CD4-positive, alpha-beta T cell (primary cell): ENCODE measurements at regions not wholly inside any gene's neighbourhood (a gene's known extent, or its start where the extent isn't known, plus 50 kb on each side); places are given as distances from the start of the nearest gene placed in this dataset.

Experiments
- ATAC-seq: fragments of 200-7000 bp; cut with Tn5 transposase; one replicate; pipeline ENCODE4 v1.10.0; 2022; ENCODE audit warnings: mild to moderate bottlenecking; ENCODE audit not compliant: poor library complexity
- CTCF ChIA-PET: fragments of 350-600 bp; sonication (Branson Sonifier 250); formaldehyde crosslinking; loops from one replicate; lab custom pipeline; 2021; ENCODE audit warnings: antibody characterized with exemption, inconsistent platforms; lab: Charles Lee
- POLR2A ChIA-PET: fragments of 350-600 bp; sonication (Branson Sonifier 250); formaldehyde crosslinking; loops from one replicate; lab custom pipeline; 2021; ENCODE audit warnings: antibody characterized with exemption, inconsistent platforms; lab: Charles Lee
- DNase-seq, 14 experiments: peaks; one replicate each; pipeline ENCODE4 v3.0.0-alpha.2; 2013 to 2020; ENCODE audit warnings: mixed read lengths in 2 of 14
- H3K27ac ChIP-seq, 2 donors: one replicate each; pipeline versions ENCODE4 v1.5.1 to v1.7.0; 2013; ENCODE audit warnings: low read length in 2 of 2, low read depth in 1 of 2, mild to moderate bottlenecking in 1 of 2
- H3K27me3 ChIP-seq, 2 experiments: 1 replicate in 1 of 2; 2 replicates in 1 of 2; pipeline versions ENCODE4 v1.6.1 to v1.7.0; 2013; ENCODE audit warnings: low read length in 2 of 2, control low read depth in 1 of 2, mild to moderate bottlenecking in 1 of 2, moderate library complexity in 1 of 2; ENCODE audit not compliant: insufficient read depth in 2 of 2, control insufficient read depth in 1 of 2
- H3K36me3 ChIP-seq: one replicate; pipeline ENCODE4 v1.6.1; 2013; ENCODE audit warnings: low read length, control low read depth; ENCODE audit not compliant: insufficient read depth
- H3K4me1 ChIP-seq: one replicate; pipeline ENCODE4 v1.6.1; 2013; ENCODE audit warnings: low read length, control low read depth; ENCODE audit not compliant: insufficient read depth
- H3K4me3 ChIP-seq: one replicate; pipeline ENCODE4 v1.5.1; 2013; ENCODE audit warnings: mild to moderate bottlenecking, low read length, moderate library complexity
- H3K9me3 ChIP-seq, 2 experiments: 1 replicate in 1 of 2; 2 replicates in 1 of 2; pipeline versions ENCODE4 v1.6.1 to v1.7.0; 2013; ENCODE audit warnings: low read length in 2 of 2, mild to moderate bottlenecking in 2 of 2, control low read depth in 1 of 2, moderate library complexity in 1 of 2; ENCODE audit not compliant: control insufficient read depth in 1 of 2, insufficient read depth in 1 of 2
- H3K27ac Mint-ChIP-seq: one replicate; pipeline ENCODE4 v1.8.0; 2020; ENCODE audit warnings: mixed read lengths
- H3K27me3 Mint-ChIP-seq: one replicate; pipeline ENCODE4 v1.8.0; 2021; ENCODE audit warnings: mixed read lengths
- H3K36me3 Mint-ChIP-seq: one replicate; pipeline ENCODE4 v1.8.0; 2021; ENCODE audit warnings: low read depth, mixed read lengths
- H3K4me1 Mint-ChIP-seq: one replicate; pipeline ENCODE4 v1.8.0; 2021; ENCODE audit warnings: low read depth, mixed read lengths
- H3K4me3 Mint-ChIP-seq: one replicate; pipeline ENCODE4 v1.8.0; 2020; ENCODE audit warnings: mild to moderate bottlenecking, mixed read lengths
- H3K9me3 Mint-ChIP-seq: one replicate; pipeline ENCODE4 v1.8.0; 2020; ENCODE audit warnings: mixed read lengths
- CTCF ChIP-seq: fragments of 200-600 bp; IDR thresholded peaks from one replicate; pipeline ENCODE4 v1.8.0; 2022; ENCODE audit warnings: antibody characterized with exemption, mild to moderate bottlenecking
- intact Hi-C, 2 experiments: fragments of 100-400 bp; cut with DNase I in 1 of 2; cut with micrococcal nuclease in 1 of 2; formaldehyde crosslinking; loops; one replicate each; pipeline versions ENCODE4 v1.15.1 to v1.9.0; 2023 to 2025; cut with DNase I, micrococcal nuclease

DNA sequence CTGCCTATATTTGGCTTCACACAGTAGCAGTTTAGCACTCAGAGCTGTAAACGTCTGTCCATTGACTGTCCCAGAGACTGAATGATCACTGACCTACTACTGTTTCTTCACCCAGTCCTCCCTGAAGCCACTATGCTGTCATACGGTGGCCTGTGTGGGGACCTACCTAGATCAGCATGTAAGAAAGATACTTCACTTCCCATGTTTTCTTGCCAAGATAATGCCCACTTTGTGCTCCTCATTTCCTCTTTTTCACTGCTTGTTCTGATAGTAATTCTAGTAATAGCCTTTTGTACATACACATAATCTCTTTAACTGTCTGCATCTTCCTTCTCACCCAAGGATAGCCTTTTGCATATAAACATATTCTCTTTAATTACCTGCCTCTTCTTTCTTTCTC is 109.9 kb upstream of the TIAM2 start:
- no peaks in the 10 kb centered on the region for H3K27me3 Mint-ChIP-seq
- H3K4me3 Mint-ChIP-seq = no peak overlapping the region
- no peak for ATAC-seq

GRCh38 chr6:154886016-154886415 is 109.1 kb upstream of the TIAM2 start:
- Histone ChIP-seq H3K9me3 (no peaks in the 10 kb centered on the region), H3K27me3 (no peaks in the 10 kb centered on the region), H3K4me3 (no peak overlapping the region), H3K27ac (no peak overlapping the region), H3K4me1 (no peaks in the 10 kb centered on the region), H3K36me3 (peaks cover 8% of the 10 kb centered on the region)
- ChIA-PET POLR2A (no interaction called here), CTCF (no interaction called here)
- intact Hi-C loops = no loop called here
- Mint-ChIP-seq H3K4me3 (no peak overlapping the region), H3K27ac (no peak overlapping the region), H3K27me3 (no peaks in the 10 kb centered on the region), H3K4me1 (no peaks in the 10 kb centered on the region), H3K9me3 (no peaks in the 10 kb centered on the region), H3K36me3 (peaks cover 14% of the 10 kb centered on the region)
- ATAC-seq (no peak), DNase-seq (no peak)
- TF ChIP-seq CTCF = no peak

More for the DNA sequence above, 109.9 kb upstream of the TIAM2 start:
- no peak overlapping the region for H3K4me3 ChIP-seq
- no peak for DNase-seq
- H3K36me3 ChIP-seq = peaks cover 8% of the 10 kb centered on the region
- no peaks in the 10 kb centered on the region for H3K9me3 ChIP-seq
- intact Hi-C loops = no loop called here
- no peaks in the 10 kb centered on the region for H3K4me1 ChIP-seq
- ChIA-PET POLR2A (no interaction called here), CTCF (no interaction called here)
- H3K27ac ChIP-seq = no peak overlapping the region
- Mint-ChIP-seq H3K36me3 (peaks cover 14% of the 10 kb centered on the region), H3K4me1 (no peaks in the 10 kb centered on the region), H3K27ac (no peak overlapping the region), H3K9me3 (no peaks in the 10 kb centered on the region)
- H3K27me3 ChIP-seq = no peaks in the 10 kb centered on the region
- no peak for TF ChIP-seq CTCF

DNA sequence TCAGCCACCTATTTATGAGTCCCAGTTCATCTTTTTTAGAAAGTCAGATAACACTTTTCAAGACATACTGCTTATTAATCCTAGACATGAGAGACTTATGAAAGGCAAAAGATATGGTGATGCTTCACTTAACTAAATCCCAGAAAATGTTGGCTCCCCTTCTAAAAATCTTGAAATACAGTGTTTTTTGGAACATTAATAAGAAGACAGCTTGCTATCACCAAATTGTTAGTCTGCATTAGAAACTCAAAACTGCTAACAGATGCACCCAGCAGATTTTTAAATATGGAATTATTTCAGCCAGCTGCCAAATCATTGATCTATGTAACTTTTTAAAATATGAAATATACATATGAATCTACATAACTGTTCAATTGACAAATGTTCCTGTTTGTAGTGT is 108.6 kb upstream of the TIAM2 start:
- Mint-ChIP-seq H3K36me3 (peaks cover 14% of the 10 kb centered on the region), H3K9me3 (no peaks in the 10 kb centered on the region), H3K27ac (no peak overlapping the region), H3K4me1 (no peaks in the 10 kb centered on the region), H3K4me3 (no peak overlapping the region), H3K27me3 (no peaks in the 10 kb centered on the region)
- intact Hi-C loops = no loop called here
- ATAC-seq (no peak), DNase-seq (no peak)
- Histone ChIP-seq H3K36me3 (peaks cover 8% of the 10 kb centered on the region), H3K27ac (no peak overlapping the region), H3K27me3 (no peaks in the 10 kb centered on the region), H3K9me3 (no peaks in the 10 kb centered on the region), H3K4me1 (no peaks in the 10 kb centered on the region), H3K4me3 (no peak overlapping the region)
- ChIA-PET CTCF (no interaction called here), POLR2A (no interaction called here)
- no peak for TF ChIP-seq CTCF
